ENCODE measurements at regions not wholly inside any gene's neighbourhood (a gene's known extent, or its start where the extent isn't known, plus 50 kb on each side); places are given as distances from the start of the nearest gene placed in this dataset.
A peak's percentile ranks its signal among the peaks of the same experiment; 100 is the strongest.

DNA sequence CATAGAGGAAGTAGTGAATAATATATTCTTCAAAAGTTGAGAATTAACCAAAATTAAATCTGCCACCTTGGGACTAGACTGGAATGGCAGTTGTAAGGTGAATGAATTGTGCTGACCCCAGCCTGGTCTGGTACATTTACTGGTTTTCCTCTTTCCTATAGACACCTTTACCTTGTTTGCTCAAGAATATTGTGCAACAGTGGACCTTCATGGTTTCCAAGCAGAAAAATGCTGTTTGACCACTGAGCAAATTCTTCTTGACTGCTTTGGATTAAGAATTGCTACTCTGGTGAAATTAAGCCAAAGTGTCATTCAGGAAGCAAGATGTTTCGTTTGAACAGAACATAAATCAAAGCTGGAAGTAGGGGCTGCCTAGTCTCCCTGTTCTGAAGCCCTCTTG, 156.6 kb upstream of the TAB2 start:
- H3K9me3 Mint-ChIP-seq (ENCODE audit: low read depth), result peaks cover 5% of the 10 kb centered on the region
- H3K27me3 Mint-ChIP-seq, result no peaks in the 10 kb centered on the region
- peaks cover 13% of the 10 kb centered on the region for H3K4me1 Mint-ChIP-seq (ENCODE audit: low read depth)
- H3K36me3 Mint-ChIP-seq, result peaks cover 8% of the 10 kb centered on the region
- no peak overlapping the region for H3K4me3 Mint-ChIP-seq
- H3K27ac Mint-ChIP-seq, result no peak overlapping the region

DNA sequence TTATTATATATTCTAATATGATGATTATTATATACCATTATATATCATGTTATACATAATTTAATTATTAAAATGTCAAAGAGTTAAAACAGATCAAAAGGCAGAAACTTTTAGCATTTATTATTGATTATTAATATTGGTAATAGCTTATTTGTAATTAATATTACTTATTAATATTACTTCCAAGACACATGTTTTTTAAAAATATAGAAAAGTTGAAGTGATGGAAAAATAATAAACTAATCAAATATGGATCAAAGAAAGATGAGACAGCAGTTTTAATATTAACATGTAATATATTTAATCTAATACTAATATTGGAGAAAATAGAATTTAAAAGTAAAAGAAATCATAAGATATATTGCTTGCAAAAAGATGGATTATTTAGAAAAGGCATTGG, 154.6 kb upstream of the TAB2 start:
- H3K36me3 Mint-ChIP-seq, result peaks cover 4% of the 10 kb centered on the region
- no peak overlapping the region for H3K4me3 Mint-ChIP-seq
- H3K27ac Mint-ChIP-seq, result no peak overlapping the region
- H3K4me1 Mint-ChIP-seq (ENCODE audit: low read depth), result peaks cover 29% of the 10 kb centered on the region
- peaks cover 3% of the 10 kb centered on the region for H3K9me3 Mint-ChIP-seq (ENCODE audit: low read depth)
- H3K27me3 Mint-ChIP-seq, result no peaks in the 10 kb centered on the region

- H3K9me3 Mint-ChIP-seq (ENCODE audit: low read depth), result no peaks in the 10 kb centered on the region
- no peaks in the 10 kb centered on the region for H3K27me3 Mint-ChIP-seq
- H3K4me1 Mint-ChIP-seq (ENCODE audit: low read depth), result peaks cover 36% of the 10 kb centered on the region
- H3K4me3 Mint-ChIP-seq, result no peak overlapping the region
- no peak overlapping the region for H3K27ac Mint-ChIP-seq
- peaks cover 2% of the 10 kb centered on the region for H3K36me3 Mint-ChIP-seq
These were observed 153.2 kb upstream of the TAB2 start for GRCh38 chr6:149164199-149164750.

DNA sequence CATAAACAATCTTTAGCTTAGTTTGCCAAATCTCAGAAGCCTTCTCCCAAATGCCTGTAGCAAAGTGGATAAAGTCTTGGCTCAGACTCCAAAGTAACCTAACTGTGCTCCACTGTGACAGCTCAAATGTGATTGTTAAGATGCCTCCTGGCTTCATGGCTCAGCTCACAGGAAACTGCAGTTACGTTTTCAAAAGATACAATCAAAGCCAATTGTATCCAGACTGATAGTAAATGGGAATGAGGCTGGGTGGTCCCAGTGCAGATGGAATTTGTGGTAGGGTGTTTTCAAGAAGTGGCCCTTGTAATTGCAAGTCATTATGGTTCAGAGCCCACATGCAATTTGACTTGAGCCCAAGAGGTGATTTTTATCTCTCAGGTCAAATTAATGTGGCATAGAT, 151.2 kb upstream of the TAB2 start:
- H3K4me3 Mint-ChIP-seq, result peak overlapping the region; percentile 4
- peak overlapping the region; percentile 62 for H3K27ac Mint-ChIP-seq
- no peaks in the 10 kb centered on the region for H3K27me3 Mint-ChIP-seq
- peaks cover 43% of the 10 kb centered on the region for H3K4me1 Mint-ChIP-seq (ENCODE audit: low read depth)
- H3K36me3 Mint-ChIP-seq, result peaks cover 2% of the 10 kb centered on the region
- H3K9me3 Mint-ChIP-seq (ENCODE audit: low read depth), result no peaks in the 10 kb centered on the region

- H3K9me3 Mint-ChIP-seq (ENCODE audit: low read depth), result no peaks in the 10 kb centered on the region
- H3K36me3 Mint-ChIP-seq, result peaks cover 2% of the 10 kb centered on the region
- H3K27ac Mint-ChIP-seq, result peak overlapping the region; percentile 62
- peaks cover 43% of the 10 kb centered on the region for H3K4me1 Mint-ChIP-seq (ENCODE audit: low read depth)
- H3K27me3 Mint-ChIP-seq, result no peaks in the 10 kb centered on the region
- H3K4me3 Mint-ChIP-seq, result peak overlapping the region; percentile 4
These were observed 150.8 kb upstream of the TAB2 start for GRCh38 chr6:149166747-149167146.

GRCh38 chr6:149168968-149169367, 148.5 kb upstream of the TAB2 start:
- H3K36me3 Mint-ChIP-seq, result peaks cover 6% of the 10 kb centered on the region
- peak overlapping the region; percentile 19 for H3K4me3 Mint-ChIP-seq
- H3K27ac Mint-ChIP-seq, result peak overlapping the region; percentile 74
- H3K4me1 Mint-ChIP-seq (ENCODE audit: low read depth), result peaks cover 50% of the 10 kb centered on the region
- no peaks in the 10 kb centered on the region for H3K27me3 Mint-ChIP-seq
- H3K9me3 Mint-ChIP-seq (ENCODE audit: low read depth), result no peaks in the 10 kb centered on the region

- H3K27ac Mint-ChIP-seq, result no peak overlapping the region
- H3K4me3 Mint-ChIP-seq, result no peak overlapping the region
- H3K9me3 Mint-ChIP-seq (ENCODE audit: low read depth), result no peaks in the 10 kb centered on the region
- H3K4me1 Mint-ChIP-seq (ENCODE audit: low read depth), result peaks cover 59% of the 10 kb centered on the region
- peaks cover 6% of the 10 kb centered on the region for H3K36me3 Mint-ChIP-seq
- H3K27me3 Mint-ChIP-seq, result no peaks in the 10 kb centered on the region
These were observed 147.6 kb upstream of the TAB2 start for GRCh38 chr6:149169761-149170511.

DNA sequence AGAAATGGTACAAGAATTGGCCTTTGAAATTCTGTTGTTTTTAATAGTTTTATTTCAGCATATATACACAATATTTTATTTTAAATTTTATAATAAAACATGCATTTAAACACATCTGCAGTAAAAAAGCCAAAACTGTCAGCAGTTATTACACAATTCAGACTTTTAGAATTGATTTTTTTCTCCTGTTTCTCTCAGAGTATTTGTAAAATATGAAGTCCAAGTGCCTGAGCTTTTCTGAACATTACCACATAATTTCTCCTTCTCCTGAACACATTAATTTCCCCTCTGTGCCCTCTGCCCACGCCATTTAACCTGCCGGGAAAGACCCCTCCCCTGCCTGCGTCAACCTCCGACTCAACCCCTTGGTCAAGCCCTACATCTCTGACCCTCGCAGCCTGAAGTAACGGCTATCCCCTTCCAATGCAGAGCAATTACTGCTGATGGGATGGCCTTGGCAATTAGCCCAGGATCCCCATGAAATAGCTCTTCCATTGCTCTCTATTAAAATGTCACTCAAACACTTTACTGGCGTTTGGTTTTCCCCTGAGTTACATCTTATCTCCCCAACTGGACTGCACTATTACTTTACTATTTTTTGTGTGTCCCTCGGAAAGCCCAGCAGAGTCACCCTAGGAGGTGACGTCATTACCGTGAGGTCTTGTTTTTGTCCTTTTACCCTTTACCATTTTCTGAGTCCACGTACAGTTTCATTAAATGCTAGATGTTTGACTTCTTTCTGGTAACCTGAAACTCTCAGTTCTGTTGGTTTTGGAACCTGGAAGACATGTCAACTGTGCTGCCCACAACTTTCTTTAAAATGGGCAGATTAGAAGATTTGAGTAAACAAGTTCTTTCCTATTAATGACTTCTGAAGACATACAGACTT, 146.7 kb upstream of the TAB2 start:
- H3K36me3 Mint-ChIP-seq, result peaks cover 6% of the 10 kb centered on the region
- H3K27me3 Mint-ChIP-seq, result no peaks in the 10 kb centered on the region
- H3K4me1 Mint-ChIP-seq (ENCODE audit: low read depth), result peaks cover 61% of the 10 kb centered on the region
- no peak overlapping the region for H3K4me3 Mint-ChIP-seq
- no peak overlapping the region for H3K27ac Mint-ChIP-seq
- no peaks in the 10 kb centered on the region for H3K9me3 Mint-ChIP-seq (ENCODE audit: low read depth)

GRCh38 chr6:149173222-149173621, 144.3 kb upstream of the TAB2 start:
- Mint-ChIP-seq H3K4me3 (no peak overlapping the region), H3K9me3 (ENCODE audit: low read depth) (peaks cover 3% of the 10 kb centered on the region), H3K4me1 (ENCODE audit: low read depth) (peaks cover 43% of the 10 kb centered on the region), H3K36me3 (peaks cover 8% of the 10 kb centered on the region), H3K27me3 (no peaks in the 10 kb centered on the region), H3K27ac (no peak overlapping the region)

DNA sequence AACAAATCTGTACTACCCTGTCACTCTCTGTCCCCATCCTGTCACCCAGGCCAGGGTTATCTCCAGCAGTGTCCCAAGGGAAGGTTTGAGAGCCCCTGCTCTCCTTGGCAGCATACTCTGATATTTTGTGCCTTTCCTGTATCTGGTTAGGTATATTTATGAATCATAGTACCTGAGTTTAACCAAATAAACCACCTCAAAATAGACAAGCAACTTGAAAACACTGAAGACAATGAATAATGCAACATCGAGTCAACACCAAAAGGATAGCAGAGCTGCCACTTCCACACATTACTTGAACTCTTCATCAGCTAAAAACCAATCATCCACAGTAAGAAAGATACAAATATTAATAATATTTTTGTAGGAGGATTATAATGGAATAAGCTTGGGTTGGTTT, 142.6 kb upstream of the TAB2 start:
- peak overlapping the region; percentile 64 for H3K27ac Mint-ChIP-seq
- H3K4me1 Mint-ChIP-seq (ENCODE audit: low read depth), result peaks cover 30% of the 10 kb centered on the region
- no peak overlapping the region for H3K4me3 Mint-ChIP-seq
- H3K27me3 Mint-ChIP-seq, result no peaks in the 10 kb centered on the region
- H3K9me3 Mint-ChIP-seq (ENCODE audit: low read depth), result peaks cover 7% of the 10 kb centered on the region
- H3K36me3 Mint-ChIP-seq, result peaks cover 14% of the 10 kb centered on the region

DNA sequence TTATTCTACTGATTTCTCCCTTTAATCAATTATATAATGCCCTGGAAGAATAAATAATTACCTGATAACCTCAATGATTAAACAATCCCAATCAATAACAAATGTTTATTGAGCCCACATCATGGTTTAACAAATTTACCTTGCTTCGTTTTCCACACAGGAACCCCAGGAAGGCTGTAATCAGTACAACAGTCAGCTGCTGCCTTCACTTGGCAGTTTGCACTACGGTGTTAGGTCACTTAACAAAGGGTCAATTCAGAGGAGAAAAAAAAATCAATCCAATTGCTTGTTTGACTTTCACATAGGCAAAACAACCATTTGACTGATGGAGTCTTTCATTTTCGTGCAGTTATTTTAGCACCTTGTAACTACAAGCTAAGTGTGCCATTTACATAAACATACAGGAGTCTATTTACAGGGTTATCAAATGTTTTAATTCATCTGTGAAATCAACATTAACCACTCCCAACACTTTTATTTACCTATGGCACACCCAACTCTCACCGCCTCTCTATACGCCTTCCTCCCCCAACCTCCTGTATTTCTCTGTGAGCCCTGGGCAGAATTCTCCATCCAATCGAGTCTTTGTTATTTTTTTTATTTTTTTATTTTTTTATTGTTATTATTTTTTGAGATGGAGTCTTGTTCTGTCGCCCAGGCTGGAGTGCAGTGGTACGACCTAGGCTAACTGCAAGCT, 140.4 kb upstream of the TAB2 start:
- Mint-ChIP-seq H3K9me3 (ENCODE audit: low read depth) (peaks cover 7% of the 10 kb centered on the region), H3K27ac (no peak overlapping the region), H3K4me3 (no peak overlapping the region), H3K4me1 (ENCODE audit: low read depth) (peaks cover 26% of the 10 kb centered on the region), H3K36me3 (peaks cover 16% of the 10 kb centered on the region), H3K27me3 (no peaks in the 10 kb centered on the region)

DNA sequence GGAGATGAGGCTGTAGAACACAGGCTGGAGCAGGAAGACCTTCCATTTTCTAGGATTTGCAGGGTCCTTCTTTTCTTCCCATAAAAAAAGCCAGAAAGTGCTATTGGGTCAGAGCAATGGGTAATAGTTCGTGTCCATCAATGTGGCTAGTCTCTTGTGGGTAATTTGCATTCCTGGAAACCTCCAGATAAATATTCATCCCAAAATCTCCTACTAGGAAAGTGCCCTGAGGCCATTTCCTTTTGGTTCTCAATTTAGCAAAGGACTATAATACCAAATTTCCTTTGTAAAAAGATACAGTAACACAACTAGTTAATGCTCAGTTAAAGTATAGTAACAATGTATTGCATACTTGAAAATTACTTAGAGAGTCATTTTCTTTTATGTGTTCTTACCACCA, 138.1 kb upstream of the TAB2 start:
- Mint-ChIP-seq H3K27ac (no peak overlapping the region), H3K4me3 (no peak overlapping the region)

DNA sequence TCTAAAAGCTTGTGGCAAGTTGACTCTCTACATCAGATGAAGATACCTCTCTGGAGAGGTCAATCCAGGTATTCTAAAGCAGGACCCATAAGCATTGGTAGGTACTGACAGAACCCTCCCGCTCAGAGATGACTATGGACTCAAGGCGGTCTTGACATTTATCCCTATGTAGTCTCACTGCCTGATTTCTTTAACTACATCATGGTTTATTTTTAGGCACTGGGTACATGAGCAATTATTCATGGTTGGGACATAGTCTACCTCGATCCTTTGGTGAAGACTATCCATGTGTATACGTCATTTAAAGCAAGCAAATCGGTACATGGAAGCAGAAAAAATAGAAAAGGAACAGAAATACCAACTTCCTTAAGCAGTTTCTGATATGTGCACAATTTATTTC, 136.2 kb upstream of the TAB2 start:
- H3K4me1 Mint-ChIP-seq (ENCODE audit: low read depth), result peaks cover 7% of the 10 kb centered on the region
- peaks cover 18% of the 10 kb centered on the region for H3K36me3 Mint-ChIP-seq
- H3K9me3 Mint-ChIP-seq (ENCODE audit: low read depth), result peaks cover 22% of the 10 kb centered on the region
- H3K27me3 Mint-ChIP-seq, result no peaks in the 10 kb centered on the region
- no peak overlapping the region for H3K27ac Mint-ChIP-seq
- no peak overlapping the region for H3K4me3 Mint-ChIP-seq

More for the DNA sequence above, 138.1 kb upstream of the TAB2 start:
- Mint-ChIP-seq H3K27me3 (no peaks in the 10 kb centered on the region), H3K4me1 (ENCODE audit: low read depth) (peaks cover 18% of the 10 kb centered on the region), H3K9me3 (ENCODE audit: low read depth) (peaks cover 9% of the 10 kb centered on the region), H3K36me3 (peaks cover 16% of the 10 kb centered on the region)

- no peak overlapping the region for H3K27ac Mint-ChIP-seq
- H3K36me3 Mint-ChIP-seq, result peaks cover 16% of the 10 kb centered on the region
- H3K27me3 Mint-ChIP-seq, result no peaks in the 10 kb centered on the region
- H3K4me1 Mint-ChIP-seq (ENCODE audit: low read depth), result peaks cover 7% of the 10 kb centered on the region
- no peak overlapping the region for H3K4me3 Mint-ChIP-seq
- peaks cover 24% of the 10 kb centered on the region for H3K9me3 Mint-ChIP-seq (ENCODE audit: low read depth)
These were observed 135.2 kb upstream of the TAB2 start for GRCh38 chr6:149182262-149182661.

GRCh38 chr6:149184523-149184922, 133.0 kb upstream of the TAB2 start:
- no peak overlapping the region for H3K4me3 Mint-ChIP-seq
- peaks cover 27% of the 10 kb centered on the region for H3K36me3 Mint-ChIP-seq
- no peak overlapping the region for H3K27ac Mint-ChIP-seq
- H3K4me1 Mint-ChIP-seq (ENCODE audit: low read depth), result peaks cover 12% of the 10 kb centered on the region
- no peaks in the 10 kb centered on the region for H3K27me3 Mint-ChIP-seq
- peaks cover 35% of the 10 kb centered on the region for H3K9me3 Mint-ChIP-seq (ENCODE audit: low read depth)
